AG09309 (cell line): ENCODE measurements at regions not wholly inside any gene's neighbourhood (a gene's known extent, or its start where the extent isn't known, plus 50 kb on each side); places are given as distances from the start of the nearest gene placed in this dataset.

Source experiments
- DNase-seq: peaks from one replicate; pipeline ENCODE4 v3.0.0-alpha.2; 2010; ENCODE audit warnings: low read depth
- H3K4me3 ChIP-seq: 2 replicates; pipeline ENCODE4 v1.5.1; 2011; ENCODE audit warnings: mild to moderate bottlenecking, low read depth, low read length, moderate library complexity; ENCODE audit not compliant: control insufficient read depth
- CTCF ChIP-seq: IDR thresholded peaks from 2 replicates; pipeline ENCODE4 v1.5.1; 2011; ENCODE audit warnings: mild to moderate bottlenecking, low read depth, low read length, inconsistent platforms; ENCODE audit not compliant: insufficient read depth, control insufficient read depth; ENCODE audit errors: missing control alignments

GRCh38 chr5:163758283-163758711 is 252.9 kb downstream of the MAT2B start:
- H3K4me3 ChIP-seq, result no peak overlapping the region
- DNase-seq, result no peak
- TF ChIP-seq CTCF, result no peak

- no peak for DNase-seq
- TF ChIP-seq CTCF, result no peak
- no peak overlapping the region for H3K4me3 ChIP-seq
These were observed 253.7 kb downstream of the MAT2B start for GRCh38 chr5:163759000-163759704.

GRCh38 chr5:163760498-163760897 is 255.1 kb downstream of the MAT2B start:
- TF ChIP-seq CTCF, result no peak
- no peak overlapping the region for H3K4me3 ChIP-seq
- DNase-seq, result peak; percentile 90

GRCh38 chr5:163766936-163767670 is 261.7 kb downstream of the MAT2B start:
- no peak for TF ChIP-seq CTCF
- H3K4me3 ChIP-seq, result no peak overlapping the region

GRCh38 chr5:163770625-163771024 is 265.2 kb downstream of the MAT2B start:
- H3K4me3 ChIP-seq, result no peak overlapping the region
- no peak for DNase-seq
- TF ChIP-seq CTCF, result no peak

More at GRCh38 chr5:163766936-163767670, 261.7 kb downstream of the MAT2B start:
- DNase-seq, result no peak

- DNase-seq, result no peak
- no peak overlapping the region for H3K4me3 ChIP-seq
- TF ChIP-seq CTCF, result no peak
These were observed 266.8 kb downstream of the MAT2B start for GRCh38 chr5:163772241-163772640.

GRCh38 chr5:163772644-163773043 is 267.2 kb downstream of the MAT2B start:
- no peak for DNase-seq
- no peak for TF ChIP-seq CTCF
- H3K4me3 ChIP-seq, result no peak overlapping the region
